ENCODE measurements at regions not wholly inside any gene's neighbourhood (a gene's known extent, or its start where the extent isn't known, plus 50 kb on each side); places are given as distances from the start of the nearest gene placed in this dataset.
"Not testable (repeated sequence)": the region's sequence is repeated elsewhere in the genome, so short reads cannot be mapped to it uniquely, and the experiment has no call there.

DNA sequence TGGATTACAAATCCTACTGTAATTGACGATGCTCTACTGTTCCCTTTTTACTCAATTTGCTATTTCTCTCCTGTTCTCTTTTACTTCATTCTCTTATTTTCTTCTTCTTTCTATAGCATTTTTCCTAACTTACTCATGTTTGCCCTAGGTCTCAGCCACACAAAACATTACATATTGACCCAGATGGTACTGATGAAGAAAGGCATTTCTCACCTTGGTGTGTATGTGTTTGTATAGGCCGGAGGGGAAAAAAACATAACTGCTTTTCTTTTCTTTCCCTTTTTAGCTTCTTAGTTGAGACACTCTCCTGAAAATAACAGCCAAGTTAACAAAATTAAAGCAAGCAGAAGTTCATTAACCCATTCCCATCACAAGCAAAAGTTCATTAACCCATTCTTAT, 1019.8 kb upstream of the CDH18 start:
- DNase-seq = no peak

DNA sequence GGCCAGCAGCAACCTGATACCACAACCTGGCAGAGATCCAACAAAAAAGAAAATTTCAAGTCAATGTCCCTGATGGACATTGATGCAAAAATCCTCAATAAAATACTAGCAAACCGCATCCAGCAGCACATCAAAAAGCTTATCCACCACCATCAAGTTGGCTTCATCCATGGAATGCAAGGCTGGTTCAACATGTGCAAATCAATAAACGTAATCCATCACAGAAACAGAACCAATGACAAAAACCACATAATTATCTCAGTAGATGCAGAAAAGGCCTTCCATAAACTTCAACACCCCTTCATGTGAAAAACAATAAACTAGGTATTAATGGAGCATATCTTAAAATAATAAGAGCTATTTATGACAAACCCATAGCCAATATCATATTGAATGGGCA, 1000.9 kb upstream of the CDH18 start:
- not testable (repeated sequence) for DNase-seq

DNA sequence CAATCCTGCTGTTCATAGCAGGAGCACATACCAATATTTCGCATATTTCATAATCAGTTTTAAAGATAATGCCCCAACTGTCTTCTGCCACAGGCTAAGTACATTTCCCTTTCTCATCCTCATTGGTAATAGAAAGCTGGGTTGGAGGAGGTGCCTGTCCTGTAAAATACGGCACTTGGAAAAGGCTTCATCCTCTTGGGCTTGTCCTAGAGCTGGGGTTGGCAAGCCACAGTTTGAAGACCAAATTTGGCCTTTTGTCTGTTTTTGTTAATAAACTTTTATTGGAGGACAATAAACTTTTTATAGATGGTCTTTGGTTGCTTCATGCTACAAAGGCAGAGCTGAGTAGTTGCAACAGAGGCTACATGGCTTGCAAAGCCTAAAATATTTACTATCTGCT, 997.8 kb upstream of the CDH18 start:
- DNase-seq = no peak

DNA sequence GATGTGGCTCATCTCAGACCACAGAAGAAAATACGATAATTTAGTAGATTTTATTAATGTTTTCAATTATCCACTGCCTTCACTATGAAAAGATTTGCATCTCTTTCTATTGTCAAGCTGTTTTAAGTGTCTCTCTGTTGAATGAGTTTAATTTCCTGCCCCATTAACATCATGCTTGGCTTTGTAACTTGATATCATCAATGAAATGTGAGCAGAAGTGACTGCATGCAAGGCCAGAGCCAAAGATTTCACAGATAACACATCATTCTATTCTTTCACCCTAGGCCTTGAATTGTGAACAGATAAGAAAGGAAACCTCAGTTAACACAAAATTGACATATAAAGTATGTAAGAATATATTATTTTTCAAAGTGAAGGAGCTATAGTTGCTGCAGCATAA, 986.4 kb upstream of the CDH18 start:
- no peak for DNase-seq

DNA sequence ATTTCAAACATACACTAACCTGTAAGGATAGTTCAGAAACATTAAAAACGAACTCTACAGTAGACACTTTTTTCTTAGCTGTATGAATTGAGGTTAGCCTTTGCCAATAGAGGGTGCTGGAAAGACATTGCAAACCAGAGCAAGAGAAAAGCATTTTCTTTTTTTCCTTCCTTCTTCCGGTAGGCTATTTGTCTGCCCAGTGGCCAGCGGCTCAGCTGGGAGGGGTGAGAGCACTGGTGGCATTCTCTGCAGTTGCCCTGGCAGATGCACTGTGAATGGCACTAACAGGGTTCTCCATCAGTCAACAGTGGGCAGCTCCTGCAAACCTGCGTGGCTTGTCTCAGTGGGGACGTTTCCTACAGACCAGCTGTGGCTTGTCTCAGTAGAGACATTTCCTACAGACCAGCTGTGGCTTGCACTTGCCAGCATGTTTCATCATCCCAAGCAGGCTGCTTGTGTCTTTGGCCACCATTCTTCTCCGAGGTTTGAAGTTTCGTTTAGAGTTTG, 984.5 kb upstream of the CDH18 start:
- DNase-seq = no peak

DNA sequence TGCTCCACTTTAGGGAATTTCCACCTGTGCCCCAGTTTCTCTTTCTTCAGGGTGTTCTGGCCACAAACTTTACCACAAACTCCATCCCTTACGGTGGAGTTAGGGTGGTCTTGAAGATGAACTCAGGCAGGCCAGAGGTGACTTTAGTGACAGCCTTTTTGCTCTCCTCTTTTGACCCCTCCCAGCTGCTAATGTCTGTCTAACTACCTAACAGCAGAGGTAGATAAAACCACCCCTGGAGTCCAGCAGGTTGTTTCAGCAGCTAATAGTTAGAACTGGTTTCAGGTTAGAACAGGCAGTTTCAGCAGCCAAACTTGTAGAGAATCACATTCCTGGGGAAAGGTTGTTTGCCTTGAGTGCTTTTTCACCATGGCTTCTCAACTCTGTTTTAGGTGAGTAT, 971.3 kb upstream of the CDH18 start:
- no peak for DNase-seq

DNA sequence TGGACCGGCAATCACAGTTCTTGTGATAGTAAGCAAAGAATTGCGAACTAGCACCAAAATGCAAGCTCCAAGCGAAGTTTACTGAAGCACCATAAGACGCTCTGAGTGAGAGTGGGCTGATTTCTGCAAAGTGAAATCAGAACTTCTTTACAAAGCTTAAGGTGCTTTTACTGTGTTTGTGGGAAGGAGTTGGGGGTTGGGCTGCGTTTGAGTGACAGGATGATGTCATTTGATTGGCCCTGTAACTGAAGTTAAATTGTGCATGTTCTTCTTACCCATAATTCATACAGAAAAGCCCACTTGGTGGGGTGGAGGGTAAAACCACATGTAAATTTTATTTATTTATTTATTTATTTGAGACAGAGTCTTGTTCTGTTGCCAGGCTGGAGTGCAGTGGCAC, 970.6 kb upstream of the CDH18 start:
- no peak for DNase-seq

DNA sequence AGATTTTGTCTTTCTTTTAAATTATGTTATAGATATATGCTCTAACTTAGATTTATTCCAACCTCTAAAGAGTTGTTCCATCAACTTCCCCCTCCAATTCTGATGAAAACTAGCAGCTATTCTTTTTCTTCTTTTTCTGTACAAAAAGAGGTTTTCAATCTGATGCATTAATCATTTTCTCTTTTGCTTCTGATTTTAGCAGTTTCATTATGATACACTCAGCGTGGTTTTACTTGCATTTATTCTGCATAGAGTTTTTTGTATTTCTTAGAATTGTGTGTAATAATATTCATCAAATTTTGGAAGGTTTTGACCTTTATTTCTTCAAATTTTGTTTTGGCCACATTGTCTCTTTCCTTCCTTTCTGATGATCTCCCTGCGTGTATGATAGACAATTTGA, 968.1 kb upstream of the CDH18 start:
- no peak for DNase-seq

DNA sequence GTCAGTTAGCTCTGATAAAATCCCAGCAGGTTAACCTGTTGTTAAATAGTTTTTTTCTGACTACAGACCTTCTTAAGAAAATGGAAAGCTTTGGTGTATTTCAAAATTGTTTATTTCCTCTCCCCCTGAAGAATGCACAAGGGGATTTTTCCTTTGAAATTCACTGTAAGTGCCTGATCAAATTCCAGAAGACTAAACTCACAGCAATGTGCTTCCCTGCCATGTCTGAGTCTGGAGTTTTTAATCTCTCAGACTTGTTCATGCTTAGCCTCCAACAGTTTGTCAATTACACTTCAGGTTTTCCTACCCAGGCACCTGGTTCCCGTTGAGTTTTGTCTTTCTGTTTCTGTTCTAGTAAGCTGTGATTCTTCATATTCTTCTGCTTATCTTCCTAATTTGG, 961.6 kb upstream of the CDH18 start:
- no peak for DNase-seq

DNA sequence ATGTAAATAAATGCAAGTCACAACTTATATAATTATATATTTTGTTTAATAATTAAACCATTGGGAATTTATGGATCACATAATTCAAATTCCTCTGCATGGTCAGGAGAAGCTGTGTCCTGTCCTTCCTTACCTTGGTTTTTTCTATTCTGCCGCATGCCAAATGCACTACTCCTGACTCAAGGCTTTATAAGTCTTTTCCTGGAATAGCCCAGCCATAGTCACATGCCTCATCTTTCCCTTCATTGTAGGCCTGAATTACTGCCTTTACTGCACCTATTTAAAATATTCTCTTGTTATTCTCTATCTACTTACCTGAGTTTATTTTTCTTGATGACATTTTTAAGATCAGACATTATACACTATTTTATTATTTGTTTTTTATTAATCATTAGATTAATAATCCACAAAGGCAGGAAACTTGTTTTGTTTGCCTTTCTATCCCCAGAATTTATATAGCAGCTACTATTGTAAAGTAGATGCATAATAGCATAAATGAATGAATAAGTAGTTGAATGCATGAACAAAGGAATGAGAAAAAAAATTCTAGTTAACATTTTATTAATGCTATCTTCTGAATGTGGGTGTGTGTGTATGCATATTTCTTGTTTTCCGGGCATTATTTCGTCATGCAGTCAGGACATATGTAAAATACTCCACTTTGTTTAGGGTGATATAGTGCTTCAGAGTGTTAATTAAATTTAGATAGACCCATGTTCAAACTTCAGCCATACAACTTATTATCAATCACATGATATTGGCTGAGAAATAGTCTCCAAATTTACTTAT, 955.4 kb upstream of the CDH18 start:
- DNase-seq = not testable (repeated sequence)

DNA sequence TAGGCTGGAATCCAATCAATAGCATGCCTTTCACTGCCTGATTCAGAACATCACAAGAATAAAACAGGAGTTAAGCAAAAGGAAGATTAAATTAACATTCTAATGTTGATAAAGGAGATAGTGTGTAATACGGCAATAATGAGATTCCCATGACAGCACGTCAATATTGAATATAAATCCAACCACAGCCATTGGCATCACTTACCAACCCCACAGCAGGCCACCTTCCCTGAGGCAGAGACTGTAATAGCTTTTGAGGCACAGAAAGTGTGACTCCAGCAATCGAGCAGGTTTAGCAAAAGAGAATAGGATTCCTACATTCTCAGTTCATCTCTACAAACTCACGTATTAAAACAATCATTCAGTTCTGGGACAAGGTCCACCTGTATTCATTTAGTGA, 954.6 kb upstream of the CDH18 start:
- not testable (repeated sequence) for DNase-seq

DNA sequence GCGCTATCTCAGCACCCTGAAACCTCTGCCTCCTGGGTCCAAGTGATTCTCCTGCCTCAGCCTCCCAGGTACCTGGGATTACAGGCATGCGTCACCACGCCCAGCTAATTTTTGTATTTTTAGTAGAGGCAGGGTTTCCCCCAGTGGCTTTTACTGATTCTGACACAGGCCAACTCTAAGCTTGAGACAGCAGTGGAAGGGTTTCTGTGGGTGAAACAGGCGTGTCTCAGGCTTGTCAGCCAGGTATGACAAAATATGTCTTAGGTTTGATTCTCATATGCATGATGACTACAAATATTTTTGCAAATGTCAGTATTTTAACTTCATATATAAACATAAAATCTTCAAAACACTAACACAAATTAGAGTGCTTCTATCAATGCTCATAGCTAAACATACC, 952.8 kb upstream of the CDH18 start:
- not testable (repeated sequence) for DNase-seq

DNA sequence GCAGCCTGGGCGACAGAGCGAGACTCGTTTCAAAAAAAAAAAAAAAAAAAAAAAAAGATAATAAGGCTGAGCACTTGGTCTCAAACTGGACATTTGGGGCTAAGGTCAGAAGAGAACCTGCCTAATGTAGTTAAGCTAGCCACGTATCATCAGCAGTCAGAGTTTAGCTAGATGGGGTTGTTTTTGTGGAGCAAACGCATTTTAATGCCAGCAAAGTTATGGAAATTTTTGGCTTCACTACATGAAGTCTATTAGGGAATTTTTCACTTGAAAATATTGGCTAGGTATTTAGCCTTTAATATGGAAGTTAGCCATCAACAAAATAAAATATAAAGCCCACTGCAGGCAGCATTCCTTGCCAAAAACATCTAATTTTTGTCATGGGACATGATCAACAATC, 902.9 kb upstream of the CDH18 start:
- DNase-seq = not testable (repeated sequence)

DNA sequence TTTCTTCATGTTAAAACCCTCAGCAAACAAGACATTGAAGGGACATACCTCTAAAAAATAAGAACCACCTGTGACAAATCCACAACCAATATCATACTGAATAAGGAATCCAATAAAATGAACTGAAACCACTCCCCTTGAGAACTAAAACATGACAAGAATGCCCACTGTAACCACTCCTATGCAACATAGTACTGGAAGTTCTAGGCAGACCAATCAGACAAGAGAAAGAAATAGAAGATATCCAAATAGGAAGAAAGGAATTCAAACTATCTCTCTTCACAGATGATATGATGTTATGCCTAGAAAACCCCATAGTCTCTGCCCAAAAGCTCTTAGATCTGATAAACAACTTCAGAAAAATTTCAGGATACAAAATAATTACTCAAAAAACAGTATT, 887.7 kb upstream of the CDH18 start:
- not testable (repeated sequence) for DNase-seq

DNA sequence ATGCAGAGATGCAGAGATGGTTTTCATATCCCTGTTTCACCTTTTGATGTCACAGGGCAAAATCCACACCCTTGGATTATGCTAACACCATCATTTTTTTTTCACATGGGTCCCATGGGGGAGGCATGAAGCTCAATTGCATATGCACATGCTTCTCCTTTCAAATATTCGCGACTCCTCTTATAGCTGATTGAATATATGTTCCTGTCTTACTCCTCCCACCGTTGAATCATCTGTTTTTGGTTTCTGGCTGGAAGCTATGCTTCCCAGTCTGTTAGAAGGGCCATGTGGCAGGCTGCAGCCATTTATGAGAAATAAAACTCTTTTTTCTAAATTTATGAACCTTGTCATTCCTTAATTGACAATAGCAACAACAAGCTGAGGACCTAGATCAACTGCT, 877.9 kb upstream of the CDH18 start:
- not testable (repeated sequence) for DNase-seq

DNA sequence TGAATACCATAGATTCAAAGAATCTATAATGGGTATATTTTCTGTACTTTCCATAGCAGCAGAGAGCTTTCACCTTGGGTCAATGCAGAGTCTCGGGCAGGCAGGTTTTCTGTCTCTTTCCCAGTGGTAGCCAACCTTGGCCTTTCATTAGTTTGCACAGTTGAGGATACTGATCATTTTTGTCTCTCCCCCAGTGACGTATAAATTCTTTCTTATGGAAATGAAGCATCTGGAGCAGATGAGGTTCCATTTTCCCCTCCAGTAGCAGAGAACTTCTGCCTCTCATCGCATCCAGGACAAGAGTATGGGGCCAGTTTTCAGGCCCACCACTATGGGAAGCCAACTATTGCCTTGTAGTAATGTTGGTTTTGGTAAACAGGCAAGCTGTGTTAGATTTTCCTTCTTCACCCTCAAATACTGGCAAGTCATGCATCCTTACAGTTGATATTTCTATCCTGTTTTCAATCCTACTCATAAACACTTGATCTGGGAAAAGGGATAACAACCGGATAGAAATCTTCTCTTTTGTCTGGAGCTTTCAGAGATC, 845.2 kb upstream of the CDH18 start:
- DNase-seq = no peak

DNA sequence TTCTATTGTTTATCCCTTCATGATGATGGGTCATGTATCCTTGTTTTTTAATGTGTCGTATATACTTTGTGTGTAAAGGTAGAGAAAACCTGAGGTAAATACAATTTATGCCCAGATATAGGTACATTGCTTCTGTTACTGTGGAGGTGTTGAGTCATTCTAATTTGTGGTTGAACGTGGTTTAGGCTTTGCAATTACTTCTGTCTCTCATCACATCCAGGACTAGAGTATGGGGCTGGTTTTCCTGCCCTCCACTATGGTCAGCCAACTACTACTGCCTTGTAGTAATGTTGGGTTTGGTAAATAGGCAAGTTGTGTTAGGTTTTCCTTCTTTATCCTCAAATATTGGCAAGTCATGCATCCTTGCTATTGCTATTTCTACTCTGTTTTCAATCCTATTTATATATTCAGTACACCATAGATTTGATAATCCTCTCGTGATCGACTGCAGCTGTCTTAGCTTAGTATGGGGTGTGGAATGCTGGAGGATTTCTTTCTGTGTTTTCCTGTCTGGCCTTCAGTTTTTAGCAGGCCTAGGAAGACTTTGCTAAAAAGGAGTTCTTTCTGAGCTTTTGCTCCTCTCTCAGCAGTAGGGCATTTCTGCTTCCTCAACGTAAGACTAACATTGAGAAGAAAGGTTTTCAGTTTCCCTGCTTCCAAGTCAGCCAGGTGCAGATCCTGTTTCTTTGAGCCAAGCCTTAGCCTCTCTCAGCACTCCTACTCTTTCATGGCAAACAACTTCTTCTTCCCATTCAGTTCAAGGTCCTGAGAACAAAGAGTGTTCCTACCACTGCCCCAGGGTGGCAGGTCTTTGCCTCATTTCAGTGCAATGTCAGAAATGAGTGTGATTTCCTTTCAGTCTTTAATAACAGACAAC, 844.4 kb upstream of the CDH18 start:
- DNase-seq = no peak

DNA sequence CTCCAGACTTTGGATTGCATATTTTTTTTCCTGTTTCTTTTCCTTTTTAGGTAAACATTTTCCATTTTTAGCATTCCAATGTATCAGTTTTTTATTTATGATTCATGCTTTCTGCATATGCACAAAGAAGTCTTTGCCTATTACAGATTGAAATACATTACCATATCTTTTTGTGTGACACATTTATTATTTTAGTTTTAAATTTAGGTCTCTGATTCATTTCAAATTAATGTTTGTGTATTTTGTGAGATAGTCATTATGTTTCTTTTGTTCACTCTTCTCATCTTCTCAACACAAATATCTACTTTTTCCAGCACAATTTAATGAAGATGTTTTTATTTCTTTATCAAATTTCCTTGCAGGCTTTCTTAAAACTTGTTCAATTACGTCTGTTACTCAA, 838.0 kb upstream of the CDH18 start:
- DNase-seq = not testable (repeated sequence)

DNA sequence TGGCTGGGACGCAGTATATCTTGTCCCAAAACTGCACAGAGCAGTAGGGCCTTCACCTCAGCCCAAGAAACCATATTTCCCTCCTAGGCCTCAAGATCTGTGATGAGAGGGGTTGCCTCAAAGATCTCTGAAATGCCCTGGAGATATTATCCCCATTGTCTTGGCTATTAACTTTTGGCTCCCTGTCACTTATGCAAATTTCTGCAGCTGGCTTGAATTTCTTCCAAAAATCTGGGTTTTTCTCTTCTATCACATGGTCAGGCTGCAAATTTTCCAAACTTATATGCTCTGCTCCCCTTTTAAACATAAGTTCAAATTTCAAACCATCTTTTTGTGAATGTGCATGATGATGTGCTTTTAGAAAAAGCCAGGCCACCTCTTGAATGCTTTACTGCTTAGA, 809.2 kb upstream of the CDH18 start:
- not testable (repeated sequence) for DNase-seq

DNA sequence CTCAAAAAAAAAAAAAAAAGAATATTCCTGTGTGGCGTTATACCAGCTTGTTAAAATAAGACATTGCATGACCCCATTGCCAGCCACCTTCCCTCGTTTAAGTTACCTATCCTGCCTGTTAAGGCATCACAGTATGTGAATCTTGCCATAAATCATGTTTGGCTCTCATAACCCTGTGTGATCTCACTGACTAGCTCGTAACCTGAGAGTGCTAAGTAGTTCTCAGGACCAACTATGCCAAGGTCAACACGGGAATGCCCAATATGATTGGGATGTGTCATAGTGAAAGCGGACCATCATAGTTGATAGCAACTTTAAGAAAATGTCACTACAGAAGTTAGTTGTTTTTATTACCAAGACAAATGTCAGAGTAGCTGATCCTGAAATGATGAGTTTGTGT, 796.8 kb upstream of the CDH18 start:
- DNase-seq = not testable (repeated sequence)

DNA sequence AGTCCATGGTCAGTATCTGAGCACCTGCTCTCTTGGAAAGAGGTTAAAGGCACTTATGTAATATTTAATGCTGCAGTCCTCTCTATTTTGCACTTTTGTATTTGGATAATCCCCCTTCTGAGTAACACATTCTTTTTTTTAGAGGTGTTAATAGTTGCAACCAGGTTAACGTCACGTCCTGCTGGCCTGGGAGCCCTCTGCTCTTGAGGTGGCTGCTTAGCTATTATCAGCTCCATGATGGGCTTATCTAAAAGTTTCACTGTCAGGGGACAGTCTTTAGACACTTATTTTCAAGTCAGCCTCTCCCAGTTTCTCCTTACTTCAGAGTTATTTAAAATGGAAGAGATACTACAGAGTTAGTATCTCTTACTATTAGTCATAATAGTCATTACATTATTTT, 795.5 kb upstream of the CDH18 start:
- not testable (repeated sequence) for DNase-seq

DNA sequence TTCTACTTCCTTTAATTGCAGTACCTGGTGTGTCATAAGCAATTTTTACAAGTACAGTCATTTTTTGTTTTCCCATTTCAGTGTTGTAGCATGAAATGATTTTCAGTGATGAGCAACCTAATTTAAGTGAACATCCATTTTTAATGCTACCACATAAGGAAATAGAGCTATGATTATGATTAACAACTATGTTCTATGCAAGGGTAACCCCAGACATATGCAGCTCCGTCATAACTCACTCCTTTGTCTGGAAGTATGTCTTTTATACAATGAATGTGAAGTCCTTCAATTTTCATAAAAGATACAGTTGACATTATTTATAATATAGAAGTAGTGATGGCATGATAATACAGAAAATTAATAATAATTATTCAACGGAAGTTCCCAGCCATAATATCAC, 783.3 kb upstream of the CDH18 start:
- DNase-seq = not testable (repeated sequence)

DNA sequence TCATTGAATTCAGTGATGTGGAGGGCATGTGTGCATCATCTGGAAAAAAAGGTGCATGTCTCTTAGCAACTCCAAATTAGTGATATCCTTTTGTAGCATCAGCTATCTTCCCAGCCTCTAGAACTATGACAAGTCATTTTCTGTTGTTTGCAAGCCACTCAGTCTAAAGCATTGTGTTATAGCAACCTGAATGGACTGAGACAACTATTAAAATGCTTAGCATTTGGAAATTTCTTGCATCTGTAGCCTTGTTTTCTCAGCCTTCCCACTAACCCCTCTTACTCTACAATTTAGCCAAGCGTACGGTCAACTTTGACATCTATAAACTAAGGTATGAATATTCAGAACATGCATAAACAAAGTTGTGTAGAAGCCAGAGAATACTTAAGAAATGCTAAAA, 777.1 kb upstream of the CDH18 start:
- DNase-seq = not testable (repeated sequence)

DNA sequence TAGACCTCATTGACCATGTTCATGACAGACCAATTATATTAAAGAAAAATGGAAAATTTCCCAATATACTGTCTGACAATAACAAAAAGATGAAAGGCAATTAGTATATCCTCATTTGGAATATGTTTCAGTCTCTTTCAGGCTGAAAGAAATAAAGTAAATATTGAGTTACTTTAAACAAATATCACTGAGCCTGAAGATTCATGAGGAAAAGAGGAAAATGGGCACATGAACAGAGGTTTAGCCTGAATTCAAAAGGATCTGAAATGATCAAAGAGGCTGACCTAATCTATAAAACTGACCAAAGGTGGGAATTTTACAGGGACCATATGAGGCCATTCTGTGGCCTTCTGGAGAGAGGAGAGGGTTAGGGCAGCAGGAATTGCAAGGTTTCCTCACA, 771.5 kb upstream of the CDH18 start:
- not testable (repeated sequence) for DNase-seq
